Right cardiac atrium (tissue), 5 donors: ENCODE measurements at regions not wholly inside any gene's neighbourhood (a gene's known extent, or its start where the extent isn't known, plus 50 kb on each side); places are given as distances from the start of the nearest gene placed in this dataset.

Experiments
- ATAC-seq, 2 donors: fragments of 200-7000 bp; cut with Tn5 transposase; one replicate each; pipeline versions ENCODE4 v1.8.0 to v1.9.1; 2020; ENCODE audit warnings: moderate library complexity in 2 of 2, mild to moderate bottlenecking in 1 of 2
- DNase-seq, 3 donors: peaks; one replicate each; pipeline ENCODE4 v3.0.0-alpha.2; 2020
- H3K27ac ChIP-seq: one replicate; pipeline ENCODE4 v1.5.1; 2013; ENCODE audit warnings: mild to moderate bottlenecking, low read length, control low read depth, moderate library complexity
- H3K27me3 ChIP-seq: one replicate; pipeline ENCODE4 v1.6.1; 2013; ENCODE audit not compliant: control insufficient read depth, insufficient read depth
- H3K4me1 ChIP-seq: one replicate; pipeline ENCODE4 v1.6.1; 2013; ENCODE audit warnings: low read length; ENCODE audit not compliant: control insufficient read depth, insufficient read depth
- H3K4me3 ChIP-seq: one replicate; pipeline ENCODE4 v1.5.1; 2013; ENCODE audit warnings: low read length, control low read depth
- H3K9me3 ChIP-seq: one replicate; pipeline ENCODE4 v1.6.1; 2013; ENCODE audit warnings: low read length; ENCODE audit not compliant: control insufficient read depth
- WGBS: extraction: QIAGEN DNeasy Blood & Tissue Kit; methylation state at CpG from one replicate; pipeline ENCODE4 v1.1.7; 2013; 5-methylcytosine and 5-hydroxymethylcytosine counted together
- intact Hi-C, 4 donors: fragments of 100-400 bp; cut with DNase I; formaldehyde crosslinking; loops; one replicate each; pipeline versions ENCODE4 v1.11.0 to v1.14.0; 2022 to 2023
- donor health status: healthy with polysubstance abuse.
- donor health status: DM: no; HTN: yes; CAD: no.
- donor health status: DM: no; HTN: no; CAD: no.
- donor health status: DM: no; HTN: yes; CAD: no; lungs with severe emphysema.
- donor health status: DM: yes; HTN: yes; CAD: no.

- H3K9me3 ChIP-seq: no peaks in the 10 kb centered on the region
- 57% methylated on average over 9 of the region's 9 CpGs for WGBS
- ATAC-seq: peak; percentile 68
- H3K4me1 ChIP-seq: no peaks in the 10 kb centered on the region
- H3K4me3 ChIP-seq: no peak overlapping the region
- no peaks in the 10 kb centered on the region for H3K27me3 ChIP-seq
- no peak overlapping the region for H3K27ac ChIP-seq
- no peak for DNase-seq
- intact Hi-C loops: no loop called here
Observed at GRCh38 chr12:119274636-119275065, 59.9 kb upstream of the CCDC60 start.

GRCh38 chr12:119283310-119283709 lies 51.2 kb upstream of the CCDC60 start:
- ATAC-seq: no peak
- H3K9me3 ChIP-seq: no peaks in the 10 kb centered on the region
- H3K4me3 ChIP-seq: no peak overlapping the region
- H3K27me3 ChIP-seq: no peaks in the 10 kb centered on the region
- no peak overlapping the region for H3K27ac ChIP-seq
- 58% methylated on average over 2 of the region's 2 CpGs for WGBS
- intact Hi-C loops: no loop called here
- DNase-seq: no peak
- H3K4me1 ChIP-seq: no peaks in the 10 kb centered on the region
